DMS114 treated with DMSO at 0.1 percent for 48 hours (cell line): ENCODE measurements at regions not wholly inside any gene's neighbourhood (a gene's known extent, or its start where the extent isn't known, plus 50 kb on each side); places are given as distances from the start of the nearest gene placed in this dataset.
"Not testable (repeated sequence)": the region's sequence is repeated elsewhere in the genome, so short reads cannot be mapped to it uniquely, and the experiment has no call there.

Source experiments
- DNase-seq: peaks from one replicate; lab custom pipeline; 2025; ENCODE audit not compliant: unreplicated experiment; lab: John Stamatoyannopoulos, UW

DNA sequence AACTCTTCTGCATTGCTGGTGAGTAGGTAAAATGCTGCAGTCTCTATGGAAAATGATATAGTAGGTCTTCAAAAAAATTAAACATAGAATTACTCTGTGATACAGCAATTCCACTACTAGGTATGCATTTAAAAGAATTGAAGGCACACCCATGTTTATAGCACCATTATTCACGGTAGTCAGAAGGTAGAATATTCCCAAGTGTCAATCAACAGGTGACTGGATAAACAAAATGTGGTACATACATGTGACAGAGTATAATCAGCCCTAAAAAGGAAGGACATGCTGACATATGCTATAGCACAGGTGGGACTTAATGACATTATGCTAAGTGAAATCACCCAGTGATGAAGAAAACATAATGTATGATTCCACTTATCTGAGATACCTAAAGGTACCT lies 123.3 kb downstream of the CCER1 start:
- no peak for DNase-seq

DNA sequence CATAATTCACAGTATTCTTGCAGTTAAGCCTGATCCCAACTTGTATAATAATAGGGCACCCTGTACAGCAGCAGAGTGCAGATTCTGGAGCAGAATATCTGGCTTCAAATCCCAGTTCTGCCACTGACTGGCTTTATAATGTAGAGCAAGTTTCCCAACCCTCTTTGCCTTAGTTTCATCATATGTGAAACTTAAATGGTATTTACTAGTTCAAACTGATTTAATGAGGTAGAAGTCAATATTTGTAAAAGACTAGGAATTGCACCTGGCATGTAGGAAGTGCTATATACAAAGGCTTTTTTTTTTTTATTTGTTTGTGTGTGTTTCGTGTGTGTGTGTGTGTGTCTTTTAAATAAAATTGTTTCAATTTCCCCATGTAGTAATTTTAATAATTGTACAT lies 125.9 kb downstream of the CCER1 start:
- DNase-seq: no peak

DNA sequence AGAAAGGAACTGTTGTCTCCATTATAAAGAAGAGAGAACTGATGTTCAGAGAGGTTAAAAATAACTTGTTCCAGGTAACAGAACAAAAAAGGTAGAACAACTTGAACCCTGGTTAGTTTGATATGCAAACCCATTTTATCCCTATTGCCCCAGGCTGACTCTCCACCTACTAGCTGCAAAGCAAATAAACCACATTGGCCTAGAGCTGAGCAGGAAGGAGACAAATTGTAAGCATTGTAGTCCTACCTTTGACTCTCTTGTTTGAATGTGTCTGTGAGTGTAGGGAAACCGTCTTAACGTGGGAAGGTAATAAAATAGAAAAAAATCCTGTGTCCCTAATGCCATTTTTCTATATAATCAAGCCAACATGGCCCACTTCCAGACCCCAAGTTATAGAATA lies 126.4 kb downstream of the CCER1 start:
- no peak for DNase-seq

DNA sequence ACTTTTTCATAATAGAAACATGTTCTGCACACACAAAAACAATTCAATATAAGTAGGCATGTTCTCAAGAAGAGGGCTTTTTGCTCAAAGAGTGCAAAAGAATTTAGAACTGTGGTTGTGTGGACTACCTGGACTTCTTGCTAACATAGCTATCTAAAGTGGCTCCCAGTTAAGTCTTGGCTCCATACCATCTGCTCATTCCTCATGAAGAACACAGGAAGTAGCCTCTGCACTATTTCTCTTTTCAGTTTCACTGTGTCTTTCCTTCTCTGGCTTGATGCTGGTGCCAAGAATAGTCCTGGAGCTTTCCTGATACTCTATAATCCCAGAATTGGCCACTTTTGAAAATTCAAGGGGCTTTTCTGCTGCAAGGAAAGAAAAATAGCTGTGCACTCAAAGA lies 127.4 kb downstream of the CCER1 start:
- DNase-seq: no peak

DNA sequence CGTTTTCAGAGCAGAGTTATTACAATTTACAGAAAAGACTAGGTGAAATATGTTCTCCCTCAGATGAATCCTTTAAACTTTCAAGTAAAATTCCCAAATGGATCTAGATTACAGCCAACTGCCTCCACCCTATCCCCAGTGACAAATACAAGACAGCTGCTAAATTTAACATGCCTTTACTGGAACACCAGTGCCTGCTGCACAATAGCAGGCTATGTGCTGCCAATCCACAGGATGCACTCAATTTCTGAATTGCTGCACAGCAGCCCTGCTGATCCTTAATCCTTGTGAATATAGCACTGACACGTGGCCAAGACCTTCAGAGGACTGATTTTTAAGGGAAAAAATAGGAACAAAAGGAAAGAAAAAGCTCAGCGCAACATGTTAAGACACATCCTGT lies 128.9 kb downstream of the CCER1 start:
- DNase-seq: no peak

DNA sequence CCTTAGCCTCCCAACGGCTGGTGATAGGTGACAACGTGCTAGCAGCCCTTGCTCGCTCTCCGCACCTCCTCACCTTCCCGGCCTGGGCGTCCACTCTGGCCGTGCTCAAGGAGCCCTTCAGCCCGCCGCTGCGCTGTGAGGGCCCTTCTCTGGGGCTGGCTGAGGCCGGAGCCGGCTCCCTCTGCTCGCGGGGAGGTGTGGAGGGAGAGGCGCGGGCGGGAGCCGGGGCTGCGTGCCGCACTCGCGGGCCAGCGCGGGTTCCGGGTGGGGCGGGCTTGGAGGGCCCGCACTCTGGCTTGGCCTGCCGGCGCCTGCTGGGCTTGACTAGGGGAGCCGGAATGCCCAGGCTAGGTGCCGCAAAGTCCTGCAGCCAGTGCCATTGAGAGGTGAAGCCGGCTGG lies 131.1 kb downstream of the CCER1 start:
- DNase-seq: no peak

DNA sequence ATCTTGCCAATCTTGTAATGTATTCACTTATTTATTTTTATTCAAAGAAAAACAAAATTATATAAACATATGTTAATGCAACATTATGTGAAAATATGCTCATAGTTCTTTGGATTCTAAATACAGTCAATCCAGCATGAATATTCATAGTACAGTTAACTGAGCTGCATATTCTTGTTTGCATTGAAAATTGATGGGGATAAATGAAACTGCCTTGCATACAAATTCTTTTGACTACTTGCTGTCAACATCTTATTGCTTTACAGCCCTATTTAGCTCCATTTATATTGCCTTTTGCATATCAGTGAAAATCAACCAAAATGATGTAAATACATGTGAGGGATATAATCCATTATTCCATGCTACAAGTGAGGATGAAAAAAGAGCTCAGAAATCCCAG lies 135.3 kb downstream of the CCER1 start:
- DNase-seq: no peak

DNA sequence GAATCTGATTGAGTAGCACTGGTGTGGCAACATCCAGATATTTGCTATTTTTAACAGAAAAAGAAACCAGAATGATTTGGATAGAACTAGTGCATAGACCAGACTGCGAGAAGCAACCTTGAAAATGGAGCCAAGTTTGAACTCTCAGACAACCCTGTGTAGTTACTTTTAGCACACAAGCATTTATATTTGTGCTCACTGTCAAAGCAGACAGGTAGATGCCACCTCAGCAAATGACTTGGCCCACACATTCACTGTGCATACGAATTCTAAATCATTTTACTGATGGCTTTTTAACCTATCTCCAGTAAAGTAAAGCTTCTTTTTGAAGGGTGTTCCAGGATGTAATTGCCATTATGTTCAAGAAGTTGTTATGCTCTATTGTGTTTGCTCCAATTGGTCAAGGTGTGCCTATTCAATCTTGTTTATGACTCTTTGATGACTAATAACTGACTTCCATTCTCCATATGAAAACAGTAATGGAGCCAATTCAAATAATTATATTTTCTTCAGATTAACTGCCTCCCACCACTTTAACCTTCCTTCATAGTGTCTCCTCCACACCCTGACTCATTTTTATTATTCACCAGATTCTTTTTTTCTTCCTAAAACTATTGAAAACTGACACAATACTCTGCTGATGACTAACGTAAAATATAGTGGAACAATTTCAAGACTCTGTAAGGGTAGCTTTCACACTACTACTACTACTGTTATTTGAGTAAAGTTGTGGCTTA lies 138.5 kb downstream of the CCER1 start:
- no peak for DNase-seq

DNA sequence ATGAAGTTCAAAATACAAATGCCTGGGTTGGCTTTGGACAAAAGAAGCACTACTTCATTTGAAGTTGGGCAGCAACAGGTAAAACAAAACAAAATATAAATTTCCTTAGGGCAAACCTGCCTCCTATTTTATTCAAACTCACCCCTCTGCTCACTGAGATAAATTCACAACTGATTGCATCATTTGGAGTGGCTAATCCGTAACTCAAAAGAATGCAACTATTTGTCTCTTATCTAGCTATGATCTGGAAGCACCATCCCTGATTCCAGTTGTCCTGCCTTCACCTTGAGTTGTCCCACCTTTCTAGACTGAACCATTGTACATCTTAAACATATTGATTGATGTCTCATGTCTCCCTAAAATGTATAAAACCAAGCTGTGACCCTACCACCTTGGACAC lies 145.0 kb downstream of the CCER1 start:
- DNase-seq: no peak

DNA sequence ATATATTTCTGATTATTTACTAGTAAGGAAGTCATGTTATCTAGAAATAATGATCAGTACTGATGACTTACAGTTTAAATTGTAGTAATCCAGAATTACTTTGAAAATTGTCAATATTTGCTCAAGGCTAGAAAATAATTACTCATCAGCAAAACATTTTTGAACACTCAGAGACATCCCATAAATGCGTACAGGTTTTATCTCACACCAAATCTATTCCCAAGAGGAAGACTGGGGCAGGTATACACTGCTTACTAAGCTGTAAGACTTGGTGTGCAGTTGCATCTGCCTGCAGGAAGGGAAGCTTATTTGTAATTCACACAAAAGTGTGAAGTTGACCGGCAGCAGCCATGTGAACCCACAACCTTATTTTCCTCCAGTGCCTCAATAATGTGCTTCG lies 146.4 kb downstream of the CCER1 start:
- no peak for DNase-seq

DNA sequence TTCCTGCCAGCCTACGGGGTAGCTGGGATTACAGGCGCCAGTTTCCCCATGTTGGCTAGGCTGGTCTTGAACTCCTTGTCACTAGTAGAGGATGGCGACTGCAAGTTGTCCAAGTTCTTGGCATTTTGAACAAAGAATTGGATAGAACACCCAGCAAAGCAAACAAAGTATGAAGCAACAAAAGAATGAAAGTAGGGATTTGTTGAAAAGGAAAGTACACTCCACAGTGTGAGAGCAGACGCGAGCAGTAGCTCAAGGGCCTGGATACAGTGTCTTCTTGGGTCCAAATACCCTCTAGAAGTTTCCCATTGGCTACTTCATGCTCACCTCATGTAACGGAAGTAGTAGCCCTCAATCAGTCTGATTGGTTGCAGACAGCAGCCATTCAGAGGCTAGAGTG lies 152.2 kb downstream of the CCER1 start:
- DNase-seq: no peak

DNA sequence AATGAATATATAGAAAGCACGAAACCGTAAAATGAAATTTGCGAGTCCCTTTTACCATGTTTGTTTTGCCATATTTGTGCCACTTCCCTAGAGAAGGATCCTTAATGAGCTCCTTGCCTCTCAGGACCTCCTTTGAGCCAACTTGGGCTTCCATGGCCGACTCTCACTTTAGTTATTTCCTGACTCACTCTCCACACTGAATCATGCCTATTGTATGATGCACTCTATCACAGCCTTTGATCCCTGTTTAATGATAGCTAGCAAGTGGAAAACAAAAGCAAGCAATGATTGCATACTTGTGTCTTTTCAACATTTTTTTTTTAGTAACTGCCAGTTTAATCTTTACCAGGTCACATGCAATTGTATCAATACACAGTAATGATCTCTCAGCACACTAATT lies 153.2 kb downstream of the CCER1 start:
- no peak for DNase-seq

DNA sequence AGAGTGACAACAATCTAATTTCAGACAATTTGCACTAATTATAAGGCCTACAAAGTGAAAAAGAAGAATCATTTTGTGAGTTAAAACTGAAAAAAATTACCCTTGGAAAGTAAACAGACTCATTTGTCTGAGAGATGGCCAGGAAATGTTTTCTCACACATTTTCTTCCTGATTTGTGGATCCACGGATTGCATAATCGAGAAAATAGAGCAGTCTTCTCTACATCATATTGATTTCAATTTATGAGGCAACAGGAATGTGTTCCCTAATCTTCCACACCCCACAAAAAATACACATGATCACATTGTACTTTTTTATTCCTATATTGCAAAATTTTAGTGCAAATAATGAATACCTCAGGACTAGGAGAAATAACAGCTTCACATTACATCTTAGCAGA lies 160.8 kb downstream of the CCER1 start:
- DNase-seq: no peak

DNA sequence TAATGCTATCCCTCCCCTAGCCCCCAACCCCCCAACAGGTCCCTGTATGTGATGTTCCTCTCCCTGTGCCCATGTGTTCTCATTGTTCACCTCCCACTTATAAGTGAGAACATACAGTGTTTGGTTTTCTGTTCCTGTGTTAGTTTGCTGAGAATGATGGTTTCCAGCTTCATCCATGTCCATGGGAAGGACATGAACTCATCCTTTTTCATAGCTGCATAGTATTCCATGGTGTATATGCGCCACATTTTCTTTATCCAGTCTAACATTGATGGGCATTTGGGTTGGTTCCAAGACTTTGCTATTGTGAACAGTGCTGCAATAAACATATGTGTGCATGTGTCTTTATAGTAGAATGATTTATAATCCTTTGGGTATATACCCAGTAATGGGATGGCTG lies 162.3 kb downstream of the CCER1 start:
- DNase-seq: not testable (repeated sequence)

DNA sequence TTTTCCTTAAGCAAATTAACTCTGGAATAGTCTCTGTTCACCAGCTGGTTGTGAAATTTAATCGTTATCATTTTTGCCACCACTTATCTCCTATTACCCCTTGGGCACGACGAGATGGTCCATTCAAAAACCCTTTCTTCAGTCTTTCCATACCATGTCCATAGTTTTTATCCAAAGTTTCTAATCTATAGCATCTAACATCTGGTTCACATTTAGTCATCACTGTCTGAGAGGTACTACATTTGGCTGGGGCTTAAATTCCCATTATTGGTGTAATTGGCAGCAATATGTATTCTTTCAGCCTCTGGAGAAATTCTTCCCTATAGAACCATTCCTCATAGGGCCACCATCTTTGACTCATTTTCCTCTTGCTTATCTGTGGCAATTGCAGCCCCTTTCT lies 163.5 kb downstream of the CCER1 start:
- DNase-seq: no peak

DNA sequence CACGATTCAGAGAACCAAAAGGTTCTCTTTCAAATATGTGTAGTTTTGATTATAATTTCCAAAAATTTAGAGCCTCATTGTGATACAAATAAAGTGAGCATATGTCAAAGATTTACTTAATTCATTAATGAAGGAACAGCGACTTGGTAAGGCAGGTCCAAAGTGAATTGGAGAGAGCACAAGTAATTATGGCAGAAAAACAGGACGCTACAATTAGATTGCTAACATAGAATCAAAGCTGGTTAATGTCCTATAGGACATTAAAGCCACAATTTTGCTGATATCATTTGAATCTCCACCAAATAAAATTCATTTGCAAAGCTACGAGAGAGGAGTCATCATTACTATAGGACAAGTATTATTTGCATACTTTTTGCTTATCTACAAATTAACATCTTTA lies 164.2 kb downstream of the CCER1 start:
- no peak for DNase-seq

DNA sequence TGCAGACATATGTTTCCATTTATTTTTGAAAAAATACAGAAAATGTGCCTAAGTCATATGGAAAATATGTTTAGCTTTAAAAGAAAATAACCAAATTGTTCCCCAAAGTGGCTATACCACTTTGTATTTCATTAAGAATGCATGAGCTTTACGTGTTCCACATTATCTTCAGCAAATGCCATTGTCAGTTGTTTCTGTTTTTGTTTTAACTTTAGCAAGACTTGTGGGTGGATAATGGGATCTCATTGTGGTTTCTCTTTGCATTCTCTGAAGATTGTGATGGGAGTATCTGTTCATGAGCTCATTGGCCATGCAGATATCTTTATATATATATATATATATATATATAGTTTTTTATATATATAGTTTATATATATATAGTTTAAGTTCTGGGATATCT lies 181.5 kb downstream of the CCER1 start:
- no peak for DNase-seq

DNA sequence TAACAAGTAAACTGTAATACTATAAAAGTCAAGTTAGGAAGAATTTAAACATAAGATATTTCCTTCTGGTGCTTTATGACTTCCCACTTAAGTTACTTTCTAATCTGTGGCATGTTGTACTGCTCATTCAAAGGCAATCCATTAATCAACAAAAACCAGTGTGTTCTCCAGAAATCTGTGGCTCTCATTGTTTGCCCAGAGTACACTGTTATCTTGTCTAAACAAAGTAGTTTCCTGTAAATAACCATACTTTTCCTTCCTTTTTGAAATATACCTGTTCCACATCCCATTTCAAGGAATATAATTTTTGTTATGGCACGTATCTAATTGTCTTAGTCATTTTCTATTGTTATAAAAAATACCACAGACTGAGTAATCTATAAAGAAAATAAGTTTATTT lies 184.1 kb downstream of the CCER1 start:
- no peak for DNase-seq

DNA sequence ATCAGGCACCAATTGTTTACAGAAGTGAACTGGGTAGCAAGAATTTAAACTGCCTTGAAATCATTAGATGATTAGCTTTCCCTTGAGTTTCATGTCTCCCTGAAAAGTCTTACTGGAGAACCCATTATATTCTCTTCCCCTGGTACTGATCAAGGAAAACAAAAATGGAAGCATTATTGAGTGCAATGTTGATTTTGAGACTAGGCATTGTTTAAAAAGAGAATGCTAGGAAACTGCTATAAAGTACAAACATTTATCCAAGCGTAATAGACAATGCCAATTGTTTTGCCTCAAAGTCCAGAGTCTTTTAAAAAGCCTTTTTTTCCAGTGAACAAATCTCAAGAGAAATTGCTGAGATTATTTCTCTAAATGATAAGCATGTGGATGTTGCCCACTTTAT lies 197.0 kb downstream of the CCER1 start:
- no peak for DNase-seq

DNA sequence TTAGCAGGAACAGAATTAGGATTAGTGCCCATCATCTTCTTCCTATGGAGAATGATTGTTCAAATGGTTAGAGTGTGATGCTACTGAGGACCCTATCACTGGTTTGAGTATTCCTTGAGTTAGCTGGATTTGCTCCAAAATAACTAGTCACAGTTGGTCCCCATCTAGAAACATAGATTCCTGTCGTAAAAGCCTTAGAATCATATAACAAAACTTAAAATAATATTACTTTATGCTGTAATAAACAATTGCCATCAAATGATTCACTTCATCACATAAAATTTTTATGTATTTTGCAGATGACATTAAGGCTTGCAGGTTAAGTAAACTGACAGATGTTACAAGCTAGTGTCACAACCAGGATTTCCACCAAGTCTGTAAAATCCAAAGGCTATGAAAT lies 209.8 kb downstream of the CCER1 start:
- DNase-seq: no peak

DNA sequence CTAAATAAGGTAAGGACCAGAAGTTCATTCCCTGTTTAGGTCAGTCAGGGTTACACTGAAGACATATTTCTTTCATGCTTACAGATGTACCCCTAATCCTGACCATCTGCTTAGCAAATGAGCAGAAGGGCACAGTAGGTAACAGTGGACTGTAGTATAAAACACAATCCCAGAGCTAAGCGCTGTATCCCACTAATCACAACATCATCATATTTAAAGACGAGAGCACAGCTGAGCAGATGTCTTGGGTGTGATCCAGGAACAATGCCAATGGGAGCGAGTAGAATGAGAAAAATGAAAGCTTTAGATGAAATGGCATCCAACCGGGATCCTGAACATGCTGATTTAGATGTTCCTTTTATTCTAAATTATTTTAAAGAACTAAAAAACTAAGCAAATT lies 213.4 kb downstream of the CCER1 start:
- DNase-seq: no peak

DNA sequence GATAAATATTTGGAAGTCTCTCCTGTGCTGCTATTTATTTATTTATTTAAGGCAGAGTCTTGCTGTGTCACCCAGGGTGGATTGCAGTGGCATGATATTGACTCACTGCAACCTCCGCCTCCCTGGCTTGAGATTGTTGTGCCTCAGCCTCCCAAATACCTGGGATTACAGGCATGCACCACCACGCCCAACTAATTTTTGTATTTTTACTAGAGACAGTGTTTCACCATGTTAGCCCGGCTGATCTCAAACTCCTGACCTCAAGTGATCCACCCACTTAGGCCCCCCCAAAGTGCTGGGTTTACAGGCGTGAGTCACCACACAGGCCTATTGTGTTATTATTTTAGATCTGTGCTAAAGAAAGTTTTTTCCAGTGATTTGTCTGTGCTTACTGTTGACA lies 225.2 kb downstream of the CCER1 start:
- no peak for DNase-seq

DNA sequence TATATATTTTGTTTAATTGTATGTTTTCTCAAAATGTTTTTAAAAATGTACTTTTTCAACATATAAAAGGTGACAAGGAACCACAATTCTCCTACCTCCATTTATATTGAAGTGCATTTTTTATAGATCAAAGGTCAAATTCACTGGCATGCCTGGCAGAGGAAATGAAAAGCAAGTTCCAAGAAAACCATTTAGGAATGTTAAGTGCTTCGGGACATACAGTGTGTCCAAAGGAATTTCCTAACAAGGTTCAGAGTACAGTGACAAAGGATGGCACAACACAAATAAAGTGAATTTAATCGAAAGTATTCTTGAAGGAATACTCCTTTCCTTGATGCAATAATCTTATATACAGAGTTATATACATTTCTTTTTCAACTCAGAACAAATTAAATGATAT lies 242.3 kb downstream of the CCER1 start:
- no peak for DNase-seq

DNA sequence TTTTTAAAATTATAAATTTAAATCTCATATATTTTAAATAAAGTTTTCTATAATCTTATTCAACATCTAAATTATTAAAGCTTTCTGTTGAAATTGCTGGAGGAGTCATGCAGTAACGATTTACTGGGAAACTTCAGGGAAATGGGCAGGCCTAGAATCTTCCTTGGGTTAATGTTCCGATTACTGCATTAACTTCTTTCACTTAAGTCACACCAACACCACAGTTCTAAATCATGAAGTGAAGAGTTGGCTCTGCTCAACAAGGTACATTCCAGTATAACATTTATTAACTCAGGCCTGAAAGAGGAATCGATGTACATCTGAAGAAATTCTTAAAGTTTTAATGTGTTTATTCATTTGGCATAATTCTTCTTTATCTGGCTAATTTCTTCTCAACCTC lies 244.3 kb downstream of the CCER1 start:
- no peak for DNase-seq
